Stimulated activated CD4-positive, alpha-beta T cell treated with anti-CD3 and anti-CD28 coated beads, Interleukin-12 subunit alpha, Interleukin-12 subunit beta, amount 100 ng/mL, for 4 hours (primary cell): ENCODE measurements at regions not wholly inside any gene's neighbourhood (a gene's known extent, or its start where the extent isn't known, plus 50 kb on each side); places are given as distances from the start of the nearest gene placed in this dataset.
"Not testable (repeated sequence)": the region's sequence is repeated elsewhere in the genome, so short reads cannot be mapped to it uniquely, and the experiment has no call there.

ENCODE experiments used
- DNase-seq: peaks from one replicate; pipeline ENCODE4 v3.0.0-alpha.2; 2020

DNA sequence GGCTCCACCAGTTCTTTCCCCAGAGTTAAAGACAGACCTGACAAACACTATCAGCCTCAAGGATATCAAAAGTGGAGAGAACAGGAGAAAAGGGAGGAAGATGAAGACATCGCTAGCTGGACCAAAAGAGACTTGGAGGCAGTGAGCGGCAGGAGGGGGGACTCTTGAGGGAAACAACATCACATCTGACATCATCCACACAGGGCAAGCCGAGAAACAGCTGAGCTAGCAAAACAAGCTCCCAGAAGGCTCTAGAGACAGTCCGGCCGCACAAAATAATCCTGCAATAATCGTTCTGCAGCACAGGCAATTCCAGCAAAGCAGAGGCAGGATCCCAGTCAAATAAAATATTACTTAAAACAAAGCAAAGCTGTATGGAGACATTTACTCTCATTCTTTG, 239.8 kb downstream of the EN1 start:
- no peak for DNase-seq

- no peak for DNase-seq
These were observed 242.6 kb downstream of the EN1 start for GRCh38 chr2:118604811-118605210.

- no peak for DNase-seq
These were observed 243.1 kb downstream of the EN1 start for GRCh38 chr2:118604371-118604770.

DNA sequence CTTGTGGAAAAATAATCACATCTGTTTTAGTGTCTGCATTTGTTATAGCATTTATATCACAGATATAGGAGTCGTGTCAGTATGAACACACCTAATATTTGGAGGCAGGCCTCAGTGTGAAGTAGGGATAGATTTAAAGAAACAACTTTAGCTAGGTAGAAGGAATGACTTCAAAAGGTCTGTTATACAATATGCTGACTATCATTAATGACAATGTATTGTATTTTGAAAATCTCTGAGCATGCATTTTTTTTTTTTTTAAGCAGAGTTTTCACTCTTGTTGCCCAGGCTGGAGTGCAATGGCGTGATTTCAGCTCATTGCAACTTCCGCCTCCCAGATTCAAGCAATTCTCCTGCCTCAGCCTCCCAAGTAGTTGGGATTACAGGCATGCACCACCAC, 248.3 kb downstream of the EN1 start:
- no peak for DNase-seq

GRCh38 chr2:118596620-118597019, 250.8 kb downstream of the EN1 start:
- no peak for DNase-seq

GRCh38 chr2:118593257-118593656, 254.2 kb downstream of the EN1 start:
- DNase-seq = no peak

DNA sequence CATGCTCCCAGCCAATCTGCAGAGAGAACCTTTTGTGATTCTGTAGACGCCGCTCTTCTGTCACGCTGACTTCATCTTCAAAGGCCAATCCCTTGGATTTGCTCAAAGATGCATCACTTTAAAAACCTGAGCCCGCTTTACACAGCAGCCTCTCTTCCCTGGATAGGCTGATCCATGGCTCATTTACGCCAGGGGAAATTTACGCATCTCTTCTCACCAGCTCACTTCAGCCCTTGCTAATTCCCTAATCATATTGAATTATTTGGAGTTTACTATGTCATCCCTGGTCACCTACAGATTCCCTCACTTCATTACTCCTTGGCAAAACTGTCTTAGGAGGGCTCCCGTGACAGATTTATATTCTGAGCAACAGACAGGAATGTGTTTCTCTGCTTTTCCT, 256.2 kb downstream of the EN1 start:
- DNase-seq = no peak

DNA sequence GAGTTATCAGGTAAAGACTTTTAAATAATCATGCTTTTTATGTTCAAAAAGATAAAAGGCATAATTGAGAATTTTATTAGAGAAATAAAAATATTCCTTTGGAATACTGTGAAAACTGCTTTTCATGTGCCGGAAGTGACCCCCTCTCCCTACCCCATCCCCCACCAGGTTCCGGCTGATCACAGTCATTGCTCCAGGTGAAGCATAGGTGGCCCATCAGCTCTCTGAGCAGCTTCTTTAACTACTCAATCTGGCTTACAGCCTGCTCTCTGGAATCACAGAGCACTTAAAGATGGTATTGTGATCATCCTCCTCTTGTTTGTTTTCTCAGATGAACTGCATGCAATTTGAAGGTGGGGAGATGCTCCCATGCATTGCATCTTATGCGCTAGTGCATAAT, 257.7 kb downstream of the EN1 start:
- no peak for DNase-seq

DNA sequence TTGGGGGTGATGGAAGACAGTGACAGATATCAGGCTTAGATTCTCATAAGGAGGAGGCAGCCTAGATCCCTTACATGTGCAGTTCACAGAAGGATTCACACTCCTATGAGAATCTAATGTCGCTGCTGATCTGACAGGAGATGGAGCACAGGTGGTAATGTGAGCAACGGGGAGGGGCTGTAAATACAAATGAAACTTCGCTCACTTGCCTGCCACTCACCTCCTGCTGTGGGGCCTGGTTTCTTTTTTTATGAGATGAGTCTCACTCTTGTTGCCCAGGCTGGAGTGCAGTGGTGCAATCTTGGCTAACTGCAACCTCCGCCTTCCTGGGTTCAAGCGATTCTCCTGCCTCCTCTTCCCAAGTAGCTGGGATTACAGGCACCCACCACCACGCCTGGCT, 258.6 kb downstream of the EN1 start:
- DNase-seq = no peak

GRCh38 chr2:118586312-118586711, 261.1 kb downstream of the EN1 start:
- no peak for DNase-seq

- DNase-seq = no peak
These were observed 262.6 kb downstream of the EN1 start for GRCh38 chr2:118584877-118585276.

GRCh38 chr2:118584062-118584749, 263.2 kb downstream of the EN1 start:
- no peak for DNase-seq

DNA sequence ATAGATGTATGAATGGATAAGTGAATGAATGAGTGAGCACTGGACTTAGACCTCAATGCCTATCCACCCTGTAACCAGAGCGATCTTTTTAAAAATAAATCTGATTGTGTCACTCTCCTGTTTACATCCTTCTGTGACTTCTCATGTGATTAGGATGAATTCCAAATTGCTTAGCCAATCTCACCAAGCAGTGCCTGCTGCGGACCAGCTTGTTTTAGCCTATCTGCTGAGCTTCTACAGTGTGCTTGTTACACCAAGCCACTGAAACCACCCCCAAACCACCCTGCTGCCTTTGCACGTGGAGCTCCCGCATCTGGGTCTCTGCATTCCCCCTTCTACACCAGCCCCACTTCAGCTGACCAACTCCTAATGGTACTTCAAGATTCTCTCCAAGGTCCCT, 265.4 kb downstream of the EN1 start:
- DNase-seq = no peak

DNA sequence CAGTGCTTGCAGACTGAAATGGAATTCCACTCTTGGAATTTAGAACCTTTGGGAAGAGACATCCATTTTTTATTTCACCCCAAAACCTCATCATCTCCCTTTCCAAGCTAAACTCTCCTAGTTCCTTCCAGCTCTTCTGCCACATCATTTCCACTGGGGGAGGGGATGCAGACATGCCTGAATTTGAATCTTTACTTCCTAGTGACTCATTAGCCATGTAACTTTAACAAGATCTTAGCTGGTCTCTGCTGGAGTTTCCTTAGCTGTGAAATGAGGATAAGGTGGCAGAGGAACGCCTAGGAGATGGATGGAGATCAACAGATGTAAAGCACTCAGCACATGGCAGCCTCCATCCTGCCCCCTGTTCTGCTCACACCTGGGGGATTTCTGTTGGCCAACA, 266.8 kb downstream of the EN1 start:
- no peak for DNase-seq

- DNase-seq = no peak
These were observed 267.3 kb downstream of the EN1 start for GRCh38 chr2:118580107-118580506.

GRCh38 chr2:118577202-118577601, 270.2 kb downstream of the EN1 start:
- DNase-seq = no peak

DNA sequence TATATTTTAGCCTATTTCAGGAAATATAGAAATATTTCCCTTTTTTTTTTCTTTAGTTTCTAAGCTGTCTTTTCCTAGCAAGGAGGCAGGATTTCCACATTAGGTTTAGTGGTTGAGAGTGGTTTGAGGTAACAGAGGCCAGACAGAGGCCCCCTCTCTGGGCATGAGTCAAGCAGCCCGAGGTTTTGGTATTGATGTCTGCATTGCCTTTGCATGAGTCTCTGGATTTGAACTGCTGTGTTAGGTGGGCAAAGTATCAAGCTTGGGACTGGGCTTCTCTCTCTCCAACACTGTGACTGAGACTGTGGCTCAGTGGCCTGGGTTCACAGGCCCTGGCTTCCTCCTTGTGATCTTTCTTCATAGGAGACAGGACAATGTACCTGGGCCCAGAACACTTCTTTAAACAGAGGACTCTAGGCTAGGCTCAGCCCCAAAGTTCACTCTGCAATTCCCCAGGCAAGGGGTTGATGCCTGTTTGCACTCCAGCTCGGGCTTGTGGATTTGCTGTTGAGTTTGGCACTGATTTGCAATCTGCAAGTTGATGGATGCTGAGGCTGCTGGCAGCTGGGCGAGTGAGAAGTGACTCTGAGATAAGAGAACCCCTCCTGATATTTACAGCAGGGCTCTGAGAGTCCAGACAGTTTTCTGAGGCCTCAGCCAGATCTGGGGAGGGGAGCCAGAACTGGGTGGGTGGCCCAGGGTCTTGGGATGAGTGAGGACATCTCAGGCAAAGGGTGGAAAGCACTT, 271.2 kb downstream of the EN1 start:
- no peak for DNase-seq

DNA sequence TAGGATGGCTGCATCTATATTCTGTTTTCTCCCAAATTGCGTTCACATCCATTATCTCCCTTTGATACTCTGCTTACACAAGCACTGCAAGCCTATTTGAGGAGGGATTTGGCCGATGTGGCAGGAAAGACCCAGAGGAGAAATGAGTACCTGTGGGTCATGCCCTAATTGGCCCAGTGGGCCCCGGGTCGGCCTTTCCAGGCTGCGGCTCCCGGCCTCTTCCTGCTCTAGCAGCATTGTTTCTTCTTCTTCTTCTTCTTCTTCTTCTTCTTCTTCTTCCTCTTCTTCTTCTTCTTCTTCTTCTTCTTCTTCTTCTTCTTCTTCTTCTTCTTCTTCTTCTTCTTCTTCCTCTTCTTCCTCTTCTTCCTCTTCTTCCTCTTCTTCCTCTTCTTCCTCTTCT, 275.1 kb downstream of the EN1 start:
- not testable (repeated sequence) for DNase-seq

- no peak for DNase-seq
These were observed 277.4 kb downstream of the EN1 start for GRCh38 chr2:118569876-118570535.

- no peak for DNase-seq
These were observed 278.7 kb downstream of the EN1 start for GRCh38 chr2:118568700-118569099.

GRCh38 chr2:118565786-118566540, 281.5 kb downstream of the EN1 start:
- no peak for DNase-seq

DNA sequence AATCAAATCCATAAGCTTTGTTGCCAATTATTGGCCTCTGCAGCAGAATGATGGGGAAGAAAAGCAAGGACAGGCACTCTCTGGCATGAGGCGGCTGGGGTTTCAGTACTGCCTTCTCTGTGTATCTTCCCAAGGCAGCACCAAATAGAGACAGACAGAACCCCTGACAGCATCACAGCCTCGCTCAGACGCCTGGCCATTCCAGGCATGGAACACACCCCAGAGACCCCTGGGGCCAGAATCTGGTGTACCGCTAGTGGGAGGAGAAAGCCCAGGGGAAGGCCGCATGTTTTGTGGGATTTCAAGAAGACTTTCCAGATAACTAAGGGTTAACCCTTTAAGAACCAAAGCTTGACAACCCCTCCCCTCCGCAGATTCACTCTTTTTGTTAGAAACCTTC, 282.1 kb downstream of the EN1 start:
- DNase-seq = no peak

DNA sequence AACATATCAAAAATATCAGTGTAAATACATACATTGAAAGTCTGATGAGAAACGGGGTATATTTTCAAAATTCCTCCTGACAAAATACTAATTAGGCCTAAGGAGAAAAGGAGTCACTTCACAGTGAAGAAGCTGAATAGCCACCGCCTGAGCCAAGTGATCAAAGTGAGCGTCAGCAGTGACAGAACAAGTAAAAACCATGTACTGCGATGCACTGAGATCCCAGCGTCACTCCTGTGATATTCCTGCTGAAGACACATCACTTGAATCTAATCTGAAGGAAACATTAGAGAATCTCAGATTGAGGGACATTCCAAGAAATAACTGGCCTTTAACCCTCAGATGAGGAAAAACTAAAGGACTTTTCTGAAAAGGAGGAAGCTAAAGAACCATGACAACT, 285.3 kb downstream of the EN1 start:
- no peak for DNase-seq

DNA sequence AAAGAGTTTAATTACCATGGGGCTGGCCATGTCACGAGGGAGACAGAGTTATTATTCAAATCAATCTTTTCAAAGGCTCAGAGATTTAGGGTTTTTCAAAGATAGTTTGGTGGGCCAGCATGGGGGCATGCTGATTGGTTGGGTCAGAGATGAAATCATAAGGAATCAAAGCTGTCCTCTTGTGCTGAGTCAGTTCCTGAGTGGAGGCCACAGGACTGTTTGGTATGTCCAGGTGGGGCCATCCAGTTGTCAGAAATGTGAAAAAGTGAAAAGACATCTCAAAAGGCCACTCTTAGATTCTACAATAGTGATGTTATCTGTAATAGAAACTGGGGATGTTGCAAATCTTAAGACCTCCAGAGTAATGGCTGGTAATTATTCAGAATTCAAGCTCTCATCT, 288.6 kb downstream of the EN1 start:
- no peak for DNase-seq
